Nephron progenitor cell (in vitro differentiated cells): ENCODE measurements at regions not wholly inside any gene's neighbourhood (a gene's known extent, or its start where the extent isn't known, plus 50 kb on each side); places are given as distances from the start of the nearest gene placed in this dataset.

Source experiments
- DNase-seq: peaks from one replicate; pipeline ENCODE4 v3.0.0; 2021
- H3K27ac Mint-ChIP-seq: 2 replicates; pipeline ENCODE4 v1.8.0; 2021; ENCODE audit warnings: mild to moderate bottlenecking, moderate library complexity, mixed read lengths
- H3K27me3 Mint-ChIP-seq: 2 replicates; pipeline ENCODE4 v1.8.0; 2021; ENCODE audit warnings: mild to moderate bottlenecking, low read depth, mixed read lengths; ENCODE audit not compliant: poor library complexity
- H3K36me3 Mint-ChIP-seq: 2 replicates; pipeline ENCODE4 v1.8.0; 2021; ENCODE audit warnings: low read depth, mixed read lengths
- H3K4me1 Mint-ChIP-seq: 2 replicates; pipeline ENCODE4 v1.8.0; 2021; ENCODE audit warnings: mixed read lengths
- H3K4me3 Mint-ChIP-seq: 2 replicates; pipeline ENCODE4 v1.8.0; 2021; ENCODE audit warnings: mild to moderate bottlenecking, moderate library complexity, mixed read lengths
- H3K9me3 Mint-ChIP-seq: 2 replicates; pipeline ENCODE4 v1.8.0; 2021; ENCODE audit warnings: mild to moderate bottlenecking, moderate library complexity, mixed read lengths
- CTCF ChIP-seq: fragments of 200-600 bp; sonication (generic); IDR thresholded peaks from 2 replicates; pipeline ENCODE4 v1.5.0; 2021; ENCODE audit warnings: antibody characterized with exemption

GRCh38 chr12:53803194-53803593 is 51.4 kb upstream of the CISTR start:
- Mint-ChIP-seq H3K27ac (no peak overlapping the region), H3K9me3 (no peaks in the 10 kb centered on the region), H3K27me3 (peaks cover 54% of the 10 kb centered on the region), H3K4me1 (peaks cover 25% of the 10 kb centered on the region), H3K4me3 (no peak overlapping the region), H3K36me3 (no peaks in the 10 kb centered on the region)
- no peak for TF ChIP-seq CTCF
- no peak for DNase-seq

- Mint-ChIP-seq H3K4me3 (no peak overlapping the region), H3K36me3 (no peaks in the 10 kb centered on the region), H3K4me1 (peaks cover 25% of the 10 kb centered on the region), H3K9me3 (no peaks in the 10 kb centered on the region), H3K27ac (no peak overlapping the region), H3K27me3 (peaks cover 54% of the 10 kb centered on the region)
- DNase-seq = no peak
- no peak for TF ChIP-seq CTCF
Observed at GRCh38 chr12:53803703-53804102, 51.9 kb upstream of the CISTR start.

- no peak for DNase-seq
- H3K36me3 Mint-ChIP-seq = no peaks in the 10 kb centered on the region
- peaks cover 54% of the 10 kb centered on the region for H3K27me3 Mint-ChIP-seq
- TF ChIP-seq CTCF = no peak
- H3K4me1 Mint-ChIP-seq = peaks cover 25% of the 10 kb centered on the region
- H3K9me3 Mint-ChIP-seq = no peaks in the 10 kb centered on the region
- no peak overlapping the region for H3K4me3 Mint-ChIP-seq
- no peak overlapping the region for H3K27ac Mint-ChIP-seq
Observed at GRCh38 chr12:53804429-53804828, 52.6 kb upstream of the CISTR start.

- Mint-ChIP-seq H3K27ac (no peak overlapping the region), H3K27me3 (peaks cover 51% of the 10 kb centered on the region)
- TF ChIP-seq CTCF = no peak
Observed at GRCh38 chr12:53805067-53805466, 53.3 kb upstream of the CISTR start.

GRCh38 chr12:53805791-53806190 is 54.0 kb upstream of the CISTR start:
- no peak for DNase-seq
- no peaks in the 10 kb centered on the region for H3K36me3 Mint-ChIP-seq
- TF ChIP-seq CTCF = no peak
- no peak overlapping the region for H3K4me3 Mint-ChIP-seq
- no peaks in the 10 kb centered on the region for H3K9me3 Mint-ChIP-seq
- peaks cover 44% of the 10 kb centered on the region for H3K27me3 Mint-ChIP-seq
- H3K27ac Mint-ChIP-seq = peak overlapping the region; percentile 3
- H3K4me1 Mint-ChIP-seq = peaks cover 25% of the 10 kb centered on the region

More at GRCh38 chr12:53805067-53805466, 53.3 kb upstream of the CISTR start:
- Mint-ChIP-seq H3K36me3 (no peaks in the 10 kb centered on the region), H3K9me3 (no peaks in the 10 kb centered on the region), H3K4me3 (no peak overlapping the region), H3K4me1 (peaks cover 25% of the 10 kb centered on the region)
- DNase-seq = no peak

- Mint-ChIP-seq H3K9me3 (no peaks in the 10 kb centered on the region), H3K4me1 (peaks cover 25% of the 10 kb centered on the region), H3K4me3 (peak overlapping the region; percentile 33), H3K27me3 (peaks cover 35% of the 10 kb centered on the region), H3K36me3 (no peaks in the 10 kb centered on the region), H3K27ac (no peak overlapping the region)
- DNase-seq = no peak
- no peak for TF ChIP-seq CTCF
Observed at GRCh38 chr12:53806721-53807120, 54.9 kb upstream of the CISTR start.
